ENCODE measurements at regions not wholly inside any gene's neighbourhood (a gene's known extent, or its start where the extent isn't known, plus 50 kb on each side); places are given as distances from the start of the nearest gene placed in this dataset.

GRCh38 chr18:27242392-27243047, 57.4 kb upstream of the CHST9 start:
- Histone ChIP-seq H3K27ac (no peak overlapping the region), H3K4me3 (no peak overlapping the region), H3K27me3 (no peaks in the 10 kb centered on the region), H3K9me3 (no peaks in the 10 kb centered on the region), H3K36me3 (no peaks in the 10 kb centered on the region), H3K4me1 (no peaks in the 10 kb centered on the region)
- TF ChIP-seq CTCF (IDR thresholded peaks at IDR 0.05) (no peak), POLR2A (IDR thresholded peaks at IDR 0.05) (no peak)
- intact Hi-C loops (cut with DNase I; ENCODE audit: low total_unique reads): no loop called here
- no peak for DNase-seq

DNA sequence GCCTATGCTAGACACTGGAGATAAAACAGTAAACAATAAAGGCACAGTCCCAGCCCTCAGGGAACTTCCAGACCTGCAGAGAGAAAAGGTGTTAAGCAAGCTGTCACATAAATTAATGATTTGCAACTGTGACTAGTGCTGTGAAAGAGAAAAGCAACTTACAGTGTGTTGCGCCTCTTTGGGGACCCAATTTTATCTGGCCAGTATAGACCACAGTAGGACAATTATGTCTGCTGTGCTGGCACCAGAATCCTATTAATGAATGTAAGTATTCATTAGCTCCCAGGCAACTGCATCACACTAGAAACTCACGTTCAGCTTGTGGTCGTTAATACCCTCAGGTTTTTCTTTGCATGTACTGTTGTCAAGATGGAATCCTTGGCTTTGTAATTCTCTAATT, 55.3 kb upstream of the CHST9 start:
- Histone ChIP-seq H3K27me3 (no peaks in the 10 kb centered on the region), H3K9me3 (no peaks in the 10 kb centered on the region), H3K4me1 (no peaks in the 10 kb centered on the region), H3K36me3 (no peaks in the 10 kb centered on the region), H3K27ac (no peak overlapping the region), H3K4me3 (no peak overlapping the region)
- TF ChIP-seq POLR2A (IDR thresholded peaks at IDR 0.05) (no peak), CTCF (IDR thresholded peaks at IDR 0.05) (no peak)
- no peak for DNase-seq
- intact Hi-C loops (cut with DNase I; ENCODE audit: low total_unique reads): no loop called here

DNA sequence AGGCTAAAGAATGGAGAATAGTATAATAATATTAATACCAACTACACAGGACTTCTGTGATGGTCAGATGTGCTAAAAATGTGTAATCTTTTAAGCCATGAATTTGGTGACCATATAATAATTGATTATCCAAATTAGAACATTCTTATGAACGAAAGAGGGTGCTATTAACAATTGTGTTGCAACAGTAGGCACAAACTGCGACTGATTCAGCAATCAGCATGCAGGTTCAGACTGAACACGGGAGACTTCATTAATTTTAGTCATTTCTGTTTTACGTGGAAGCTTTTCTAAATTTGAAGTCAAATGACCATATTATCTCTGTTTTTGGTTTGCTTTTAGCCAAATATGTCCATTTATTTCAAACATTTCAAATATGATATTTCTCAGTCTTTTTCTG, 54.6 kb upstream of the CHST9 start:
- no peak for DNase-seq

GRCh38 chr18:27235218-27235870, 50.2 kb upstream of the CHST9 start:
- no peaks in the 10 kb centered on the region for H3K27me3 ChIP-seq
- DNase-seq: no peak
- no peak overlapping the region for H3K4me3 ChIP-seq
- intact Hi-C loops (cut with DNase I; ENCODE audit: low total_unique reads): no loop called here
- no peaks in the 10 kb centered on the region for H3K4me1 ChIP-seq
- TF ChIP-seq CTCF (IDR thresholded peaks at IDR 0.05): no peak
- TF ChIP-seq POLR2A (IDR thresholded peaks at IDR 0.05): no peak
- no peaks in the 10 kb centered on the region for H3K36me3 ChIP-seq
- H3K27ac ChIP-seq: no peak overlapping the region
- no peaks in the 10 kb centered on the region for H3K9me3 ChIP-seq

More for the DNA sequence above, 54.6 kb upstream of the CHST9 start:
- H3K36me3 ChIP-seq: no peaks in the 10 kb centered on the region
- no peak overlapping the region for H3K27ac ChIP-seq
- no peak for TF ChIP-seq POLR2A (IDR thresholded peaks at IDR 0.05)
- TF ChIP-seq CTCF (IDR thresholded peaks at IDR 0.05): no peak
- H3K27me3 ChIP-seq: no peaks in the 10 kb centered on the region
- no peak overlapping the region for H3K4me3 ChIP-seq
- no peaks in the 10 kb centered on the region for H3K4me1 ChIP-seq
- intact Hi-C loops (cut with DNase I; ENCODE audit: low total_unique reads): no loop called here
- H3K9me3 ChIP-seq: no peaks in the 10 kb centered on the region

Data from uterus (tissue), 3 donors.